Peyer's patch (tissue), 4 donors: ENCODE measurements at regions not wholly inside any gene's neighbourhood (a gene's known extent, or its start where the extent isn't known, plus 50 kb on each side); places are given as distances from the start of the nearest gene placed in this dataset.

Experiments used
- CTCF ChIP-seq, 6 experiments: fragments of 450-650 bp in 4 of 6; fragments of 200-600 bp in 2 of 6; sonication (generic) in 1 of 6; IDR thresholded peaks; one replicate each; pipeline ENCODE4 v1.5.1; 2017 to 2019; ENCODE audit warnings: antibody characterized with exemption in 6 of 6, mild to moderate bottlenecking in 3 of 6, moderate library complexity in 1 of 6
- POLR2A ChIP-seq, 2 donors: fragments of 450-650 bp; IDR thresholded peaks; one replicate each; pipeline ENCODE4 v1.5.1; 2017; ENCODE audit warnings: antibody characterized with exemption in 2 of 2, mild to moderate bottlenecking in 2 of 2, moderate library complexity in 2 of 2

GRCh38 chr2:5365871-5366461 is 326.2 kb upstream of the SOX11 start:
- TF ChIP-seq CTCF (IDR thresholded peaks at IDR 0.05), result peak in 3 of 6 experiments; percentile 6 to 33 (median 20)
- TF ChIP-seq POLR2A (IDR thresholded peaks at IDR 0.05), result no peak
